GM12865 (cell line): ENCODE measurements at regions not wholly inside any gene's neighbourhood (a gene's known extent, or its start where the extent isn't known, plus 50 kb on each side); places are given as distances from the start of the nearest gene placed in this dataset.

Experiments used
- DNase-seq: peaks from one replicate; pipeline ENCODE4 v3.0.0; 2010; ENCODE audit warnings: low read depth
- H3K4me3 ChIP-seq: 2 replicates; pipeline ENCODE4 v1.5.1; 2011; ENCODE audit warnings: mild to moderate bottlenecking, low read depth, low read length, control low read depth
- TF ChIP-seq, protein P1 (sequence below): IDR thresholded peaks from 2 replicates; pipeline ENCODE4 v1.5.1; 2011; ENCODE audit warnings: low read length, control low read depth, low read depth, inconsistent platforms; ENCODE audit not compliant: insufficient read depth; ENCODE audit errors: missing control alignments

DNA sequence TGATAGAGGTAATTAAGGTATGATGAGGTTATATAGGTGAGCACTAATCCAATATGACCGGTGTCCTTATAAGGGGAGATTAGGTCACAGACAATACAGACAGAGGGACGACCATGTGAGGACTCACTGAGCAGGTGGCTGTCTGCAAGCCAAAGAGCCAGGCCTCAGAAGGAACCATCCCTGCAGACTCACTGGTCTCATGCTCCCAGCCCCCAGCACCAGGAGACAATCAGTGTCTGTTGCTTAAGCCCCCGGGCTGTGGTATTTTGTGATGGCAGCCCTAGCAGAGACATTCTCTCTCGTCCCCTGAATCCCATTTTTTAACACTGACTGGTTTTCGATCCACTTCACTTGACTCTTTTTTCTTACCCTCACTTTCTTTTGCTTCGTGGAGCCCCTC, 51.9 kb upstream of the PABPC3 start:
- no peak overlapping the region for H3K4me3 ChIP-seq
- TF ChIP-seq, protein P1, sequence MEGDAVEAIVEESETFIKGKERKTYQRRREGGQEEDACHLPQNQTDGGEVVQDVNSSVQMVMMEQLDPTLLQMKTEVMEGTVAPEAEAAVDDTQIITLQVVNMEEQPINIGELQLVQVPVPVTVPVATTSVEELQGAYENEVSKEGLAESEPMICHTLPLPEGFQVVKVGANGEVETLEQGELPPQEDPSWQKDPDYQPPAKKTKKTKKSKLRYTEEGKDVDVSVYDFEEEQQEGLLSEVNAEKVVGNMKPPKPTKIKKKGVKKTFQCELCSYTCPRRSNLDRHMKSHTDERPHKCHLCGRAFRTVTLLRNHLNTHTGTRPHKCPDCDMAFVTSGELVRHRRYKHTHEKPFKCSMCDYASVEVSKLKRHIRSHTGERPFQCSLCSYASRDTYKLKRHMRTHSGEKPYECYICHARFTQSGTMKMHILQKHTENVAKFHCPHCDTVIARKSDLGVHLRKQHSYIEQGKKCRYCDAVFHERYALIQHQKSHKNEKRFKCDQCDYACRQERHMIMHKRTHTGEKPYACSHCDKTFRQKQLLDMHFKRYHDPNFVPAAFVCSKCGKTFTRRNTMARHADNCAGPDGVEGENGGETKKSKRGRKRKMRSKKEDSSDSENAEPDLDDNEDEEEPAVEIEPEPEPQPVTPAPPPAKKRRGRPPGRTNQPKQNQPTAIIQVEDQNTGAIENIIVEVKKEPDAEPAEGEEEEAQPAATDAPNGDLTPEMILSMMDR, result no peak
- no peak for DNase-seq
